ENCODE measurements at regions not wholly inside any gene's neighbourhood (a gene's known extent, or its start where the extent isn't known, plus 50 kb on each side); places are given as distances from the start of the nearest gene placed in this dataset.

GRCh38 chr7:156116514-156117215 lies 304.4 kb upstream of the SHH start:
- TF ChIP-seq CTCF (IDR thresholded peaks at IDR 0.05) (no peak), POLR2A (IDR thresholded peaks at IDR 0.05) (no peak)

Data from upper lobe of left lung (tissue), 4 donors.